ENCODE measurements at regions not wholly inside any gene's neighbourhood (a gene's known extent, or its start where the extent isn't known, plus 50 kb on each side); places are given as distances from the start of the nearest gene placed in this dataset.
A peak's percentile ranks its signal among the peaks of the same experiment; 100 is the strongest.

GRCh38 chr17:65364438-65364837 is 197.0 kb downstream of the AXIN2 start:
- no peak for DNase-seq (ENCODE audit: low spot score)

GRCh38 chr17:65362826-65363225 is 198.6 kb downstream of the AXIN2 start:
- no peak for DNase-seq (ENCODE audit: low spot score)

- no peak for DNase-seq (ENCODE audit: low spot score)
Measured at GRCh38 chr17:65360961-65361552, 200.4 kb downstream of the AXIN2 start.

- DNase-seq (ENCODE audit: low spot score): peak; percentile 63
Measured at GRCh38 chr17:65359016-65359415, 202.4 kb downstream of the AXIN2 start.

GRCh38 chr17:65356536-65356935 is 204.9 kb downstream of the AXIN2 start:
- DNase-seq (ENCODE audit: low spot score): no peak

GRCh38 chr17:65355246-65355645 is 206.2 kb downstream of the AXIN2 start:
- no peak for DNase-seq (ENCODE audit: low spot score)

GRCh38 chr17:65349916-65350315 is 211.5 kb downstream of the AXIN2 start:
- no peak for DNase-seq (ENCODE audit: low spot score)

- DNase-seq (ENCODE audit: low spot score): no peak
Measured at GRCh38 chr17:65346166-65346565, 209.0 kb downstream of the RGS9 start.

GRCh38 chr17:65345261-65346005 is 208.3 kb downstream of the RGS9 start:
- DNase-seq (ENCODE audit: low spot score): no peak

- DNase-seq (ENCODE audit: low spot score): no peak
Measured at GRCh38 chr17:65340401-65340800, 203.2 kb downstream of the RGS9 start.

- no peak for DNase-seq (ENCODE audit: low spot score)
Measured at GRCh38 chr17:65334406-65334805, 197.2 kb downstream of the RGS9 start.

- no peak for DNase-seq (ENCODE audit: low spot score)
Measured at GRCh38 chr17:65332779-65333178, 195.6 kb downstream of the RGS9 start.

GRCh38 chr17:65332375-65332774 is 195.2 kb downstream of the RGS9 start:
- peak; percentile 53 for DNase-seq (ENCODE audit: low spot score)

GRCh38 chr17:65328567-65328966 is 191.4 kb downstream of the RGS9 start:
- no peak for DNase-seq (ENCODE audit: low spot score)

GRCh38 chr17:65324611-65325342 is 187.6 kb downstream of the RGS9 start:
- no peak for DNase-seq (ENCODE audit: low spot score)

GRCh38 chr17:65323049-65323448 is 185.9 kb downstream of the RGS9 start:
- DNase-seq (ENCODE audit: low spot score): no peak

GRCh38 chr17:65320820-65321219 is 183.7 kb downstream of the RGS9 start:
- no peak for DNase-seq (ENCODE audit: low spot score)

- no peak for DNase-seq (ENCODE audit: low spot score)
Measured at GRCh38 chr17:65314212-65314611, 177.0 kb downstream of the RGS9 start.

GRCh38 chr17:65312718-65313377 is 175.7 kb downstream of the RGS9 start:
- no peak for DNase-seq (ENCODE audit: low spot score)

- DNase-seq (ENCODE audit: low spot score): no peak
Measured at GRCh38 chr17:65311261-65311660, 174.1 kb downstream of the RGS9 start.

- no peak for DNase-seq (ENCODE audit: low spot score)
Measured at GRCh38 chr17:65307961-65308316, 170.8 kb downstream of the RGS9 start.

- DNase-seq (ENCODE audit: low spot score): no peak
Measured at GRCh38 chr17:65307081-65307960, 170.2 kb downstream of the RGS9 start.
